Osteocyte (in vitro differentiated cells): ENCODE measurements at regions not wholly inside any gene's neighbourhood (a gene's known extent, or its start where the extent isn't known, plus 50 kb on each side); places are given as distances from the start of the nearest gene placed in this dataset.
A peak's percentile ranks its signal among the peaks of the same experiment; 100 is the strongest.

Experiments used
- microRNA-seq: library from miRNA; unstranded; fragments of <30 nt; microRNA quantifications from one replicate; pipeline ENCODE4 v1.1.0, GENCODE V29; 2020; ENCODE audit not compliant: unreplicated experiment

Small RNA genes lying in the stretch of these regions (microRNA-seq; reads per million reads assigned to microRNA genes)
- gene MIRLET7A1 (182 reads per million, percentile 60 among the genes with 10 or more reads in this experiment), gene MIRLET7D (7,113 reads per million, percentile 93 among the genes with 10 or more reads in this experiment), gene MIRLET7F1 (290 reads per million, percentile 67 among the genes with 10 or more reads in this experiment)
